ENCODE measurements at regions not wholly inside any gene's neighbourhood (a gene's known extent, or its start where the extent isn't known, plus 50 kb on each side); places are given as distances from the start of the nearest gene placed in this dataset.

GRCh38 chr11:33553486-33553885 lies 147.1 kb downstream of the C11orf91 start:
- no peak for TF ChIP-seq CTCF (IDR thresholded peaks at IDR 0.05)
- TF ChIP-seq POLR2A (IDR thresholded peaks at IDR 0.05), result no peak
- no peak overlapping the region for H3K27ac ChIP-seq
- H3K4me3 ChIP-seq, result no peak overlapping the region
- no peaks in the 10 kb centered on the region for H3K9me3 ChIP-seq
- no peak for DNase-seq
- no peaks in the 10 kb centered on the region for H3K4me1 ChIP-seq
- H3K36me3 ChIP-seq, result no peaks in the 10 kb centered on the region
- no peaks in the 10 kb centered on the region for H3K27me3 ChIP-seq
- intact Hi-C loops (cut with DNase I; ENCODE audit: low total_unique reads), result no loop called here

GRCh38 chr11:33552756-33553155 lies 147.9 kb downstream of the C11orf91 start:
- Histone ChIP-seq H3K27me3 (no peaks in the 10 kb centered on the region), H3K4me3 (no peak overlapping the region), H3K27ac (no peak overlapping the region), H3K36me3 (no peaks in the 10 kb centered on the region), H3K4me1 (no peaks in the 10 kb centered on the region), H3K9me3 (no peaks in the 10 kb centered on the region)
- intact Hi-C loops (cut with DNase I; ENCODE audit: low total_unique reads), result no loop called here
- TF ChIP-seq POLR2A (IDR thresholded peaks at IDR 0.05) (no peak), CTCF (IDR thresholded peaks at IDR 0.05) (no peak)
- DNase-seq, result no peak

- no peak overlapping the region for H3K4me3 ChIP-seq
- H3K27ac ChIP-seq, result no peak overlapping the region
- no peaks in the 10 kb centered on the region for H3K9me3 ChIP-seq
- no peak for DNase-seq
- TF ChIP-seq CTCF (IDR thresholded peaks at IDR 0.05), result no peak
- no peak for TF ChIP-seq POLR2A (IDR thresholded peaks at IDR 0.05)
- H3K4me1 ChIP-seq, result no peaks in the 10 kb centered on the region
- intact Hi-C loops (cut with DNase I; ENCODE audit: low total_unique reads), result no loop called here
- H3K36me3 ChIP-seq, result no peaks in the 10 kb centered on the region
- no peaks in the 10 kb centered on the region for H3K27me3 ChIP-seq
Observed at GRCh38 chr11:33551051-33551450, 149.6 kb downstream of the C11orf91 start.

- Histone ChIP-seq H3K27ac (no peak overlapping the region), H3K27me3 (no peaks in the 10 kb centered on the region), H3K9me3 (no peaks in the 10 kb centered on the region), H3K36me3 (no peaks in the 10 kb centered on the region), H3K4me1 (no peaks in the 10 kb centered on the region), H3K4me3 (no peak overlapping the region)
- no peak for DNase-seq
- TF ChIP-seq POLR2A (IDR thresholded peaks at IDR 0.05) (no peak), CTCF (IDR thresholded peaks at IDR 0.05) (no peak)
- intact Hi-C loops (cut with DNase I; ENCODE audit: low total_unique reads), result no loop called here
Observed at GRCh38 chr11:33549483-33549882, 151.1 kb downstream of the C11orf91 start.

GRCh38 chr11:33545931-33546330 lies 154.7 kb downstream of the C11orf91 start:
- Histone ChIP-seq H3K4me1 (no peaks in the 10 kb centered on the region), H3K36me3 (no peaks in the 10 kb centered on the region), H3K27ac (no peak overlapping the region), H3K9me3 (no peaks in the 10 kb centered on the region), H3K27me3 (no peaks in the 10 kb centered on the region), H3K4me3 (no peak overlapping the region)
- intact Hi-C loops (cut with DNase I; ENCODE audit: low total_unique reads), result no loop called here
- DNase-seq, result no peak
- TF ChIP-seq POLR2A (IDR thresholded peaks at IDR 0.05) (no peak), CTCF (IDR thresholded peaks at IDR 0.05) (no peak)

Data from uterus (tissue), 3 donors.